DOHH2 (cell line): ENCODE measurements at regions not wholly inside any gene's neighbourhood (a gene's known extent, or its start where the extent isn't known, plus 50 kb on each side); places are given as distances from the start of the nearest gene placed in this dataset.

Experiments
- H3F3A ChIP-seq: fragments of 200-600 bp; sonication (generic), shearing (Covaris generic); 2 replicates; pipeline ENCODE4 v1.6.0; 2016; ENCODE audit warnings: antibody characterized with exemption, mild to moderate bottlenecking; ENCODE audit not compliant: control insufficient read depth, insufficient read depth
- H3K27ac ChIP-seq: fragments of 200-600 bp; sonication (generic); 2 replicates; pipeline ENCODE4 v1.5.1; 2014; ENCODE audit warnings: low read depth, mild to moderate bottlenecking, low read length, moderate library complexity
- H3K27me3 ChIP-seq: fragments of 200-600 bp; sonication (generic); 2 replicates; pipeline ENCODE4 v1.6.1; 2014; ENCODE audit warnings: mild to moderate bottlenecking, low read length, mixed read lengths; ENCODE audit not compliant: control insufficient read depth
- H3K36me3 ChIP-seq: fragments of 200-600 bp; sonication (generic); 2 replicates; pipeline ENCODE4 v1.6.1; 2014; ENCODE audit warnings: mild to moderate bottlenecking, low read length, moderate library complexity, mixed read lengths; ENCODE audit not compliant: control insufficient read depth
- H3K4me1 ChIP-seq: fragments of 200-600 bp; sonication (generic); 2 replicates; pipeline ENCODE4 v1.6.1; 2014; ENCODE audit warnings: mild to moderate bottlenecking, low read length, mixed read lengths; ENCODE audit not compliant: control insufficient read depth
- H3K4me2 ChIP-seq: fragments of 200-600 bp; sonication (generic); 2 replicates; pipeline ENCODE4 v1.6.0; 2014; ENCODE audit warnings: mild to moderate bottlenecking, low read length, moderate library complexity
- H3K4me3 ChIP-seq: fragments of 200-600 bp; sonication (generic); 2 replicates; pipeline ENCODE4 v1.5.1; 2014; ENCODE audit warnings: mild to moderate bottlenecking, low read length, mixed read lengths
- H3K79me2 ChIP-seq: fragments of 200-600 bp; sonication (generic); 2 replicates; pipeline ENCODE4 v1.6.1; 2014; ENCODE audit warnings: mild to moderate bottlenecking, low read length, mixed read lengths; ENCODE audit not compliant: control insufficient read depth
- H3K9me2 ChIP-seq: fragments of 200-600 bp; sonication (generic); replicated peaks from 2 replicates; pipeline ENCODE4 v1.6.1; 2014; ENCODE audit warnings: mild to moderate bottlenecking, low read length, mixed read lengths; ENCODE audit not compliant: control insufficient read depth
- H3K9me3 ChIP-seq: fragments of 200-600 bp; sonication (generic); 2 replicates; pipeline ENCODE4 v1.6.1; 2014; ENCODE audit warnings: antibody characterized with exemption, low read length, mixed read lengths; ENCODE audit not compliant: control insufficient read depth, insufficient read depth
- H4K20me1 ChIP-seq: fragments of 200-600 bp; sonication (generic); 2 replicates; pipeline ENCODE4 v1.6.0; 2014; ENCODE audit warnings: low read depth, mild to moderate bottlenecking, antibody characterized with exemption, low read length, moderate library complexity; ENCODE audit not compliant: control insufficient read depth, insufficient read depth
- EZH2phosphoT487 ChIP-seq: fragments of 200-600 bp; sonication (generic); IDR thresholded peaks from 2 replicates; pipeline ENCODE4 v1.6.1; 2017; ENCODE audit warnings: borderline replicate concordance, mild to moderate bottlenecking, antibody characterized with exemption, low read length, moderate library complexity, mixed read lengths
- TF ChIP-seq, protein P1 (sequence below): fragments of 200-600 bp; sonication (generic); IDR thresholded peaks from one replicate; pipeline ENCODE4 v1.5.1; 2014; ENCODE audit warnings: antibody characterized with exemption, mild to moderate bottlenecking, low read depth, low read length; ENCODE audit not compliant: poor library complexity, severe bottlenecking

DNA sequence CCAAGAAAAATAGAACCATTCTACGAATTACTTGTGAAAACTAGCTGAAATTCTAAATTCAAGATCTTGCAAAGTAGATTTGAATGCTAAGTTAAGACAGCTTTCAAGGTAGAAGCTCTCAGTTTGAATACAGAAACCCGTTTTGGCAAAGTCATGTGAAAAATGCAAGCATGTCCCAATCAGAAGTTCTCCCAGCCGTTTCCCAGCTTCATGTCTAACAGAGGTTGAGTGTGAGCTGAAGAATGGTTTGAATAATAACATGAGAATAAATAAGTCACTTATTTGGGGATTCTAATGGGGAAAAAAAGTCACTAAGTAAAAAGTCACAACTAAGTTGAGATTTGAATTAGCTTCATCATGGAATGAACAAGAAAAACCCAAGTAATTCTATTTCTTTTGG, 152.5 kb upstream of the MAP3K1 start:
- H3K4me2 ChIP-seq = no peak overlapping the region
- no peak overlapping the region for H3K27ac ChIP-seq
- no peaks in the 10 kb centered on the region for H3K27me3 ChIP-seq
- H3K4me1 ChIP-seq = peaks cover 16% of the 10 kb centered on the region
- no peak for TF ChIP-seq EZH2phosphoT487
- TF ChIP-seq, protein P1, sequence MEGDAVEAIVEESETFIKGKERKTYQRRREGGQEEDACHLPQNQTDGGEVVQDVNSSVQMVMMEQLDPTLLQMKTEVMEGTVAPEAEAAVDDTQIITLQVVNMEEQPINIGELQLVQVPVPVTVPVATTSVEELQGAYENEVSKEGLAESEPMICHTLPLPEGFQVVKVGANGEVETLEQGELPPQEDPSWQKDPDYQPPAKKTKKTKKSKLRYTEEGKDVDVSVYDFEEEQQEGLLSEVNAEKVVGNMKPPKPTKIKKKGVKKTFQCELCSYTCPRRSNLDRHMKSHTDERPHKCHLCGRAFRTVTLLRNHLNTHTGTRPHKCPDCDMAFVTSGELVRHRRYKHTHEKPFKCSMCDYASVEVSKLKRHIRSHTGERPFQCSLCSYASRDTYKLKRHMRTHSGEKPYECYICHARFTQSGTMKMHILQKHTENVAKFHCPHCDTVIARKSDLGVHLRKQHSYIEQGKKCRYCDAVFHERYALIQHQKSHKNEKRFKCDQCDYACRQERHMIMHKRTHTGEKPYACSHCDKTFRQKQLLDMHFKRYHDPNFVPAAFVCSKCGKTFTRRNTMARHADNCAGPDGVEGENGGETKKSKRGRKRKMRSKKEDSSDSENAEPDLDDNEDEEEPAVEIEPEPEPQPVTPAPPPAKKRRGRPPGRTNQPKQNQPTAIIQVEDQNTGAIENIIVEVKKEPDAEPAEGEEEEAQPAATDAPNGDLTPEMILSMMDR = no peak
- no peaks in the 10 kb centered on the region for H3F3A ChIP-seq
- no peaks in the 10 kb centered on the region for H3K36me3 ChIP-seq
- H3K4me3 ChIP-seq = no peak overlapping the region
- H4K20me1 ChIP-seq = no peaks in the 10 kb centered on the region
- H3K9me2 ChIP-seq = no peaks in the 10 kb centered on the region
- H3K79me2 ChIP-seq = no peaks in the 10 kb centered on the region
- no peaks in the 10 kb centered on the region for H3K9me3 ChIP-seq

DNA sequence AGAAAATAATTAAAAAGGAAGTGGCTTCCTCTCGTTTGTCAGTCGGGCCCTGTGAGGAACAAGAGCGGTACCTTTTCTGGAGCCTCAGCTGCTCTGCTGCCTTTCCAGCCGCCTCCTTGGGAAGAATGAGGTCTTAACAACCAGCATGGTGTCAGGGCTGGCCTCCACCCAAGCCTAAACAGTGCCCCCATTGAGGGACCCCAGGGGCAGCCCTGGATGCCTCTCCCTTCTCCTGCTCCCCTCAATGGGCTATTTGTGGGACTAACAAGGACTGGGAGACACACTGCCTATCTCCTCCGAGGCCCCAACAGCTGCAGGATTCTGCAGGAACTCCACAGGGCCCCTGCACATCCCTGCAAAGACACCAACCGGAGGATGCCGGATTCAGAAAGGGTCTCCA, 155.4 kb upstream of the MAP3K1 start:
- H4K20me1 ChIP-seq = no peaks in the 10 kb centered on the region
- TF ChIP-seq, protein P1 = no peak
- TF ChIP-seq EZH2phosphoT487 = no peak
- no peaks in the 10 kb centered on the region for H3K36me3 ChIP-seq
- no peak overlapping the region for H3K27ac ChIP-seq
- H3K79me2 ChIP-seq = no peaks in the 10 kb centered on the region
- H3K9me3 ChIP-seq = no peaks in the 10 kb centered on the region
- no peaks in the 10 kb centered on the region for H3F3A ChIP-seq
- H3K4me2 ChIP-seq = no peak overlapping the region
- H3K27me3 ChIP-seq = no peaks in the 10 kb centered on the region
- H3K4me3 ChIP-seq = no peak overlapping the region
- H3K4me1 ChIP-seq = peaks cover 3% of the 10 kb centered on the region
- no peaks in the 10 kb centered on the region for H3K9me2 ChIP-seq

DNA sequence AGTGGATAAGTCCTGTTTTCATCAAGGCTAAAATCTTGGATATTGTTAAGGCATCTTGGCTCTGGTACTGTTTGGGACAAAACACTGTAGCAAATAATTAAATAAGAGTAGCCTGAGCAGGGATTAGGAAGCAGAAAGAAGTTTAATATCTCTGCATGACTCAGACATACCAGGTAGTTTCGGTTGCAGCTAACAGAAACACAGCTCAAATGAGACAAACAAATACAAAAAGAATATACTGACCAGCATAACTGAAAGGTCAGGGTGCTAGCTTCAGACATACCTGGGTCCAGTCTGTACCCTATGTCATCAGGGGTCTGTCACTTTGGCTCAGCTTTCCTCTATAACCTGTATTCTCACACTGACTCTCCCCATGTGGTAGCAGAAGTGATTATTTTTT, 156.4 kb upstream of the MAP3K1 start:
- TF ChIP-seq, protein P1 = no peak
- no peak for TF ChIP-seq EZH2phosphoT487
- no peaks in the 10 kb centered on the region for H3K4me1 ChIP-seq
- no peaks in the 10 kb centered on the region for H3F3A ChIP-seq
- H3K4me2 ChIP-seq = no peak overlapping the region
- H3K9me3 ChIP-seq = no peaks in the 10 kb centered on the region
- no peaks in the 10 kb centered on the region for H4K20me1 ChIP-seq
- no peak overlapping the region for H3K27ac ChIP-seq
- H3K27me3 ChIP-seq = no peaks in the 10 kb centered on the region
- H3K36me3 ChIP-seq = no peaks in the 10 kb centered on the region
- no peaks in the 10 kb centered on the region for H3K79me2 ChIP-seq
- H3K9me2 ChIP-seq = no peaks in the 10 kb centered on the region
- H3K4me3 ChIP-seq = no peak overlapping the region
